ENCODE measurements at regions not wholly inside any gene's neighbourhood (a gene's known extent, or its start where the extent isn't known, plus 50 kb on each side); places are given as distances from the start of the nearest gene placed in this dataset.
"Not testable (repeated sequence)": the region's sequence is repeated elsewhere in the genome, so short reads cannot be mapped to it uniquely, and the experiment has no call there.

DNA sequence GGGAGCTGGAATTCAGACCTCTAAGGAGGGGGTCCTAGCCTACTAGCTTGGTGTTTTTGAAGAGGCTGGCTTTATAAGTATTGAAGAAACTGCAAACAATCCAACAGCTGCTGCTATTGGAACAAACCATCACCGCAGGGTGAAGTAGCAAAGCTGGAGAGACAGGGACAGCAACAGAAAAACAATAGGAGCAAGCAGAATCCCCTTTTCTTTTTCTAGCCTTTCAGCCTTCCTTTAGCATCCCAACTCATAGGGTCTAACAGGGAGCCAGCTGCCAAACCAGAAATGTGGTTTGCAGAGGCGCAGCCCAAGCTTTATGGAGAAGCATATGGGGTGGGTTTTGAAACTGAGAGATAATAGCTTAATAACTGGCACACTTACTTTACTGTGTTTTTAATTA lies 106.2 kb upstream of the CHMP2B start:
- no peak overlapping the region for H3K9ac ChIP-seq (ENCODE audit: low read depth in 1 of 2, low read length in 2 of 2)
- H3K9me3 ChIP-seq (ENCODE audit: control insufficient read depth in 2 of 2, low read length in 2 of 2): no peaks in the 10 kb centered on the region
- no peak overlapping the region for H3K4me3 ChIP-seq (ENCODE audit: low read length in 2 of 2)
- H3K36me3 ChIP-seq (ENCODE audit: control insufficient read depth in 2 of 2, insufficient read depth in 2 of 2, low read length in 2 of 2): no peaks in the 10 kb centered on the region
- H3K27me3 ChIP-seq (ENCODE audit: control insufficient read depth in 2 of 2, insufficient read depth in 2 of 2, low read length in 2 of 2): no peaks in the 10 kb centered on the region
- H3K4me1 ChIP-seq (ENCODE audit: control insufficient read depth in 2 of 2, insufficient read depth in 2 of 2, low read length in 2 of 2): no peaks in the 10 kb centered on the region
- H3K27ac ChIP-seq (ENCODE audit: low read depth in 2 of 2, low read length in 2 of 2): no peak overlapping the region

DNA sequence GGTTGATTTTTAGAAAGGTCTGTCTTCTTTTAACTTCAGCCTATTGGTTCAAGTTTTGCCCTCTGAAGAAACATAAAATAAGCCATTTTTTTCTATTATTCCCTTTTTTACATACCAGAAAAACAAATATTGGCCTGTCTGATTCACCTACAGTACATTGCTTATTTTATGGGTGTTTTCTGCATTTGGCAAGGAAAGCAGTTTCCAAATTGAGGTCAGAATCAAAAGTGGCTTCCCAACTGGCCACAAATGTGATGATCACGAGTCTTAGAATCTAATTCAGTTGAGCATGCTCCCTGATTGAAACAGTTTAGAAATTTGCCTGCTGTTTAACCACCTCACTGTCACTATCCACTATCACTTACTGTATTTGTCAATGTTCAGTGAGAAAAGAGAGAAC lies 106.9 kb upstream of the CHMP2B start:
- Histone ChIP-seq H3K4me3 (ENCODE audit: low read length in 2 of 2) (no peak overlapping the region), H3K27ac (ENCODE audit: low read depth in 2 of 2, low read length in 2 of 2) (no peak overlapping the region), H3K4me1 (ENCODE audit: control insufficient read depth in 2 of 2, insufficient read depth in 2 of 2, low read length in 2 of 2) (no peaks in the 10 kb centered on the region), H3K36me3 (ENCODE audit: control insufficient read depth in 2 of 2, insufficient read depth in 2 of 2, low read length in 2 of 2) (no peaks in the 10 kb centered on the region), H3K9me3 (ENCODE audit: control insufficient read depth in 2 of 2, low read length in 2 of 2) (no peaks in the 10 kb centered on the region), H3K27me3 (ENCODE audit: control insufficient read depth in 2 of 2, insufficient read depth in 2 of 2, low read length in 2 of 2) (no peaks in the 10 kb centered on the region), H3K9ac (ENCODE audit: low read depth in 1 of 2, low read length in 2 of 2) (no peak overlapping the region)

DNA sequence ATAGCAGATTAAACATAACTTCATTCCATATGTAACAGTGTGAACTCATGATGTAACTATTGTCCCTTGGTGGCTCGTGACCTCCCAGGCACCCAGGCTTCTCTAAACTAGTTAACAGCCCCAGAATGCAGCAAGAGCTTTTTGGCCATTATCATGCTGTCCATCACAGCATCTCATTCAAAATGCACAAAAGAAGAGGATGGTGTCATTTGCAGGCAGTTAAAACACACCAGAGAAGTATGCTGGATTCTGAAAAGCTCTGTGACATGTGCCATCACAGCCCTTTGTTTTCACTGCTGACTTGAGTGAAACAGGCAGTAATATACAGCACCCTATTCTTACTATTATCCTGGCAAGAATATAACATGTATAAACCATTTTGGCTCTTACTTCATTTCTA lies 117.6 kb upstream of the CHMP2B start:
- no peak overlapping the region for H3K9ac ChIP-seq (ENCODE audit: low read depth in 1 of 2, low read length in 2 of 2)

DNA sequence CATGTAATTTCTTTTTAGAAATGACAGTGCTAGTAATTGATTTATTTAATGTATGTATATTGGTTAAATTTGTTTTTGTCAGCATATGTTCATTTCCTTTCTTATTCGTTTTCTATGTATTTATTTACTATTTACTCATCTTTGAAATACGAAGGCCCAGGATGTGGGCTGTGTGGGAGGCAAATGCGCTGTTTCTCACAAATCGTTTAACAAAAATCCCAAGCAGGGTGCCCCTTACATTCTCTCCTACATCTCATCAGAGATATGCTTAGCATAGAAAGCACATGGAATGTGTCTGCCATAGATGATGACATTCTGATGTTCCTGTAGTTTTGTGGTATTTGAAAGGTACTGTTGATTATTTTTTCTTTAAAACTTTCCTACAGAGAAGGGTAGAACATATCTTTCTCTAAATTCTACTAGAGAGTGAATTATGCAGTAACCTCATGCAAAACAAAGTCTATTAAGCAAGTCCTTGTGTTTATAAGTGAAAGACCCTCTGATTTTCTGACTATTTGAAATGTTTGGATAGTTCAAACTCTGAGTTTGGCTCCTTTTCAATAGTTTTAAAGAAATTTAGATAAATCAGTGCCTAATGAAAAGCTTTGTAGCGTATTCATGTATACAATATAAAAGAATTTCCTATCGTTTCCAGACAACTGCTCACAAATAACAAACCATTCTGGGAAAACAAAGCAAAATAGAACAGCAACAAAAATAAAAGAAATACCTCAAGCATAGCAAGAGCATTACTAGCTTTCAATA lies 111.1 kb upstream of the VGLL3 start:
- no peaks in the 10 kb centered on the region for H3K27me3 ChIP-seq (ENCODE audit: control insufficient read depth in 2 of 2, insufficient read depth in 2 of 2, low read length in 2 of 2)
- no peak overlapping the region for H3K4me3 ChIP-seq (ENCODE audit: low read length in 2 of 2)
- no peaks in the 10 kb centered on the region for H3K9me3 ChIP-seq (ENCODE audit: control insufficient read depth in 2 of 2, low read length in 2 of 2)
- H3K36me3 ChIP-seq (ENCODE audit: control insufficient read depth in 2 of 2, insufficient read depth in 2 of 2, low read length in 2 of 2): no peaks in the 10 kb centered on the region
- no peak overlapping the region for H3K27ac ChIP-seq (ENCODE audit: low read depth in 2 of 2, low read length in 2 of 2)
- H3K4me1 ChIP-seq (ENCODE audit: control insufficient read depth in 2 of 2, insufficient read depth in 2 of 2, low read length in 2 of 2): no peaks in the 10 kb centered on the region
- no peak overlapping the region for H3K9ac ChIP-seq (ENCODE audit: low read depth in 1 of 2, low read length in 2 of 2)

More for the DNA sequence above, 117.6 kb upstream of the CHMP2B start:
- Histone ChIP-seq H3K4me3 (ENCODE audit: low read length in 2 of 2) (no peak overlapping the region), H3K36me3 (ENCODE audit: control insufficient read depth in 2 of 2, insufficient read depth in 2 of 2, low read length in 2 of 2) (no peaks in the 10 kb centered on the region), H3K9me3 (ENCODE audit: control insufficient read depth in 2 of 2, low read length in 2 of 2) (no peaks in the 10 kb centered on the region), H3K4me1 (ENCODE audit: control insufficient read depth in 2 of 2, insufficient read depth in 2 of 2, low read length in 2 of 2) (no peaks in the 10 kb centered on the region), H3K27ac (ENCODE audit: low read depth in 2 of 2, low read length in 2 of 2) (no peak overlapping the region), H3K27me3 (ENCODE audit: control insufficient read depth in 2 of 2, insufficient read depth in 2 of 2, low read length in 2 of 2) (no peaks in the 10 kb centered on the region)

DNA sequence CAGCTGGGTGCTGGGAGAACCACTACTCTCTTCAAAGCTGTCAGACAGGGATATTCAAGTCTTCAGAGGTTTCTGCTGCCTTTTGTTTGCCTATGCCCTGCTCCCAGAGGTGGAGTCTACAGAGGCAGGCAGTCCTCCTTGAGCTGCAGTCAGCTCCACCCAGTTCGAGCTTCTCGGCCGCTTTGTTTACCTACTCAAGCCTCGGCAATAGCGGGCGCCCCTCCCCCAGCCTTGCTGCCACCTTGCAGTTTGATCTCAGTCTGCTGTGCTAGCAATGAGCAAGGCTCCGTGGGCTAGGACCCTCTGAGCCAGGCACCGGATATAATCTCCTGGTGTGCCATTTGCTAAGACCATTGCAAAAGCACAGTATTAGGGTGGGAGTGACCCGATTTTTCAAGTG lies 106.8 kb upstream of the VGLL3 start:
- H3K36me3 ChIP-seq (ENCODE audit: control insufficient read depth in 2 of 2, insufficient read depth in 2 of 2, low read length in 2 of 2); H3K9ac ChIP-seq (ENCODE audit: low read depth in 1 of 2, low read length in 2 of 2); H3K9me3 ChIP-seq (ENCODE audit: control insufficient read depth in 2 of 2, low read length in 2 of 2); H3K4me1 ChIP-seq (ENCODE audit: control insufficient read depth in 2 of 2, insufficient read depth in 2 of 2, low read length in 2 of 2); H3K27me3 ChIP-seq (ENCODE audit: control insufficient read depth in 2 of 2, insufficient read depth in 2 of 2, low read length in 2 of 2); H3K4me3 ChIP-seq (ENCODE audit: low read length in 2 of 2); H3K27ac ChIP-seq (ENCODE audit: low read depth in 2 of 2, low read length in 2 of 2): not testable (repeated sequence)

DNA sequence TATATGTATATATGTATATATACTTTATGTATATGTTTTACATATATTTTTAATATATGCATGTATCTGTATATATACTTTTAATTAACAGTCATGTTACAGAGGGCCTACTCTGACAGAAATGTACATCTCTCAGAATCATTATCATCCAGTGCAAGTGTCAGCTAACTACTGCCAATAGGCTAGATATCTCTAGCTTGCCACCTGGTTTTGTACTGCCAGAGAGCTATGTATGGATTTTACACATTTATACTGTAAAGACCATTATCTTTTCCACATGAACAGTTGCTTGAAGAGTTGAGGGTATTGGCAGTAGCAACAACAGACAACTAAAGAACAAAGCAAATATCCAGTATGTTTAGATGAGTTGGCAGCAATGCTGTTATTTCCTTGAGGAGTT lies 99.7 kb upstream of the VGLL3 start:
- Histone ChIP-seq H3K9me3 (ENCODE audit: control insufficient read depth in 2 of 2, low read length in 2 of 2) (no peaks in the 10 kb centered on the region), H3K36me3 (ENCODE audit: control insufficient read depth in 2 of 2, insufficient read depth in 2 of 2, low read length in 2 of 2) (no peaks in the 10 kb centered on the region), H3K4me3 (ENCODE audit: low read length in 2 of 2) (no peak overlapping the region), H3K9ac (ENCODE audit: low read depth in 1 of 2, low read length in 2 of 2) (no peak overlapping the region), H3K4me1 (ENCODE audit: control insufficient read depth in 2 of 2, insufficient read depth in 2 of 2, low read length in 2 of 2) (no peaks in the 10 kb centered on the region), H3K27me3 (ENCODE audit: control insufficient read depth in 2 of 2, insufficient read depth in 2 of 2, low read length in 2 of 2) (no peaks in the 10 kb centered on the region), H3K27ac (ENCODE audit: low read depth in 2 of 2, low read length in 2 of 2) (no peak overlapping the region)

DNA sequence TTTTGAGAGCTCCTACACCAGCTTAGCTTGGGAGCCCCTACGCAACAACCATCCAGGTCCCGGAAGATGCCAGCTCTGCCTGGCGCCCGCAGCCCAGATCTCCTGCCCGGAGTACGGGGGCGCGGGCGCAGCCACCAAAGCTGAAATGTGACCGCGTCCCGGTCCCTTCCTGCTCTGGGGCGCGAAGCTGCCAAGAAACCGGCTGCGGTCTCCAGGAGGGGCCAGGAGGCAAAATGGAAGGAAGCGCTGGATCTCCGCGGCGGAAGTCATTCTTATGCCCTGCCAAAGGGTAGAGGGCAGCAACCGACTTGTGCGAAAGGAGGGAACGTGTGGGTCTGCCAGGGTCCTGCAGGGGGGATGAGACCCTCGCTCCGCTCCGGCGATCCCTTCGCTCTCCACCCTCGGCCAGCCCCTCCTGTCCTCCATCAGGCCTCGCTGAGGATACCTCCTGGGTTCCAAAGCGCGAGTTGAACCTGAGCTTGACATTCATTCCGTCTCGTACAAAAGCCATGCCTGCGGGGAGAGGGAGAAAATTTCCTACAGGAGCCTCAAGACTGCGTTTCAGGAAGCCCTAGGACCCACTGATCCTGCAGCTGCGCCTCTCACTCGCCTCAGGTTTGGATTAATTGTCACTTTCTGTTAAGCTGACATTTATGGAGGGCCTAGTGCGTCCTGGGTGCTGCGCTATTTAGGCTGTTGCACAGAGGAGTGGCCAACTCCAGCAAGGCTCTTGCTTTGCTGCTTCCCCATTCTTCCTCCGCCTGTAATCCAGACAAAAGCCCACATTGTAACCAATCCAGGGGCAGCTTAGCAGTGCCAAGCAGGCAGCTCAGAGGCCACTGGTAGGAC lies 98.3 kb upstream of the VGLL3 start:
- no peaks in the 10 kb centered on the region for H3K9me3 ChIP-seq (ENCODE audit: control insufficient read depth in 2 of 2, low read length in 2 of 2)
- H3K27me3 ChIP-seq (ENCODE audit: control insufficient read depth in 2 of 2, insufficient read depth in 2 of 2, low read length in 2 of 2): no peaks in the 10 kb centered on the region
- H3K9ac ChIP-seq (ENCODE audit: low read depth in 1 of 2, low read length in 2 of 2): peak overlapping the region; percentile 38 to 74
- peak overlapping the region; percentile 65 to 70 for H3K27ac ChIP-seq (ENCODE audit: low read depth in 2 of 2, low read length in 2 of 2)
- peak overlapping the region; percentile 77 for H3K4me3 ChIP-seq (ENCODE audit: low read length in 2 of 2)
- no peaks in the 10 kb centered on the region for H3K4me1 ChIP-seq (ENCODE audit: control insufficient read depth in 2 of 2, insufficient read depth in 2 of 2, low read length in 2 of 2)
- no peaks in the 10 kb centered on the region for H3K36me3 ChIP-seq (ENCODE audit: control insufficient read depth in 2 of 2, insufficient read depth in 2 of 2, low read length in 2 of 2)

DNA sequence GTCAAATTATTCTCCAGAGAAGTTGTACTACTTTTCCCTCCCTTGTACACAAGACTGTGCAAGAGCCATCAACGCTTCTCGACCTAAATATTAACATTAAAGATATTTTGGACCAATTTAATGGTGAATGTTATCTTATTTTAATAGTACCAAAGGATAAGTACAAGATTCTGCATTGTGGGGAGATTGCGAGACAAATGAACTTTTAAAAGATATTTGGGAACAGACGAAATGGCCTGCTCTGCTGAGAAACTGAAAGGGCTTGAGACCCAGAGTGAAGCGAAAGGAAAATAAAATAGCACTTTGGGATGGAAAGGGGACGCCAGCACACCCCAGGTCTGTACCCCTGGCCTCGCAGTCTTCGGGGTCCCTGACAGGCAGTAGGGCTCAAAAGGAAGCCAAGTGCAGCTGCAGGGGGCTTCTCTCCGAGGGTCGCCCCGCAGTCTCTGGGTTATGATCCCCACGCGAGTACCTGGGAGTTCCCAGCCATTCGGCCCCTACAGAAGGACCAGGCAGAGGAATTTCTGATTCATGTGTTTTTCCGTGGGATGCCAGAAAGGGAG lies 97.6 kb upstream of the VGLL3 start:
- H3K4me1 ChIP-seq (ENCODE audit: control insufficient read depth in 2 of 2, insufficient read depth in 2 of 2, low read length in 2 of 2): no peaks in the 10 kb centered on the region
- H3K9me3 ChIP-seq (ENCODE audit: control insufficient read depth in 2 of 2, low read length in 2 of 2): no peaks in the 10 kb centered on the region
- H3K27me3 ChIP-seq (ENCODE audit: control insufficient read depth in 2 of 2, insufficient read depth in 2 of 2, low read length in 2 of 2): no peaks in the 10 kb centered on the region
- H3K36me3 ChIP-seq (ENCODE audit: control insufficient read depth in 2 of 2, insufficient read depth in 2 of 2, low read length in 2 of 2): no peaks in the 10 kb centered on the region
- peak overlapping the region; percentile 65 to 70 for H3K27ac ChIP-seq (ENCODE audit: low read depth in 2 of 2, low read length in 2 of 2)
- H3K9ac ChIP-seq (ENCODE audit: low read depth in 1 of 2, low read length in 2 of 2): peak overlapping the region; percentile 38 to 74
- H3K4me3 ChIP-seq (ENCODE audit: low read length in 2 of 2): peak overlapping the region; percentile 77

DNA sequence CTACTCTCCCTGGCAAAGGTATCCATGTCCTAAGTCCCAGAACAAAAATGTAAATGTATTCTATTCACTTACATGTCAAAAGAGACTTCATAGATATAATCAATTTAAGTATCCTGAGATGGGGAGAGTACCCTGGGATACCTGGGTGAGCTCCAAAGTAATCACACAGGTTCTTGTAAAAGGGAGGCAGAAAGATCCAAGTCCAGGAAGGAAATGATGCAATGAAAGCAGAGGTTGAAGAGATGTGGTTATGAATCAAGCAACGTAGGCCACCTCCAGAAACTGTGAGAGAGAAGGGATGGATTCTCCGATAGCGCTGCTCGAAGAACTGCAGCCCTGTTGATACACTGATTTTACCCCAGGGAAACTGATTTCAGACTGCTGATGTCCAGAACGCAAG lies 93.9 kb upstream of the VGLL3 start:
- H3K9me3 ChIP-seq (ENCODE audit: control insufficient read depth in 2 of 2, low read length in 2 of 2): no peaks in the 10 kb centered on the region
- H3K27ac ChIP-seq (ENCODE audit: low read depth in 2 of 2, low read length in 2 of 2): no peak overlapping the region
- H3K36me3 ChIP-seq (ENCODE audit: control insufficient read depth in 2 of 2, insufficient read depth in 2 of 2, low read length in 2 of 2): no peaks in the 10 kb centered on the region
- H3K9ac ChIP-seq (ENCODE audit: low read depth in 1 of 2, low read length in 2 of 2): no peak overlapping the region
- H3K27me3 ChIP-seq (ENCODE audit: control insufficient read depth in 2 of 2, insufficient read depth in 2 of 2, low read length in 2 of 2): no peaks in the 10 kb centered on the region
- no peak overlapping the region for H3K4me3 ChIP-seq (ENCODE audit: low read length in 2 of 2)
- H3K4me1 ChIP-seq (ENCODE audit: control insufficient read depth in 2 of 2, insufficient read depth in 2 of 2, low read length in 2 of 2): no peaks in the 10 kb centered on the region

DNA sequence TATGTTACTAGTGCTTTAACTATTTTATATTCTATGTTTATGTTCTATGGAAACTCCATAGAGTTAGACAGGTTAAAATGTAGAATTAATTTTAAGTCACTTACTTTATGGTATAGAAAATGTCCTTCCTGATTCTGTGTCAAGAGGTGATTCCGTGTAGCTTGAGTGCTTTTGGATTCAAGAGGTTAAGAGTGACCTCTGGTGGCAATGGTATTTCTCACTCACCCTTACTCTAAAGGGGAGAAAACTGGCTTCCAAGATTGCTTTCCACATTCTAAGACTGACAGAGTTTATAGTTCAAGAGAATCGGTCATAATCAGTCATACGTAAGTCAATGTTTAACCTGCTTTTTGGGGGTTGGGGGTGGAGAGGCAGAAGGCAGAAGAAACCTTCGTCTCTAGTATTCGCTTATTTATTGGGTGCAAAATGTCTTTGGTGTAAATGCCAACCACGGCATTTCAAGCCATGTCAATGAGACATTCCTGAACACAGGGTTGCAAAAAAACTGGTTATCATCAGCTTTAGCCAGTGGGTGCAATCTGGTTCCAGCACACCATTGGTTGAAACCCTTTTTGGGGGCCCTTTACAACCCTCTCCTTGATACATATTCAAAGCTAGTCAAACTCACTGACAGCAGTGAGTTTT lies 92.0 kb upstream of the VGLL3 start:
- H3K9ac ChIP-seq (ENCODE audit: low read depth in 1 of 2, low read length in 2 of 2): no peak overlapping the region
- H3K4me3 ChIP-seq (ENCODE audit: low read length in 2 of 2): no peak overlapping the region
- H3K36me3 ChIP-seq (ENCODE audit: control insufficient read depth in 2 of 2, insufficient read depth in 2 of 2, low read length in 2 of 2): no peaks in the 10 kb centered on the region
- no peaks in the 10 kb centered on the region for H3K9me3 ChIP-seq (ENCODE audit: control insufficient read depth in 2 of 2, low read length in 2 of 2)
- no peaks in the 10 kb centered on the region for H3K4me1 ChIP-seq (ENCODE audit: control insufficient read depth in 2 of 2, insufficient read depth in 2 of 2, low read length in 2 of 2)
- H3K27me3 ChIP-seq (ENCODE audit: control insufficient read depth in 2 of 2, insufficient read depth in 2 of 2, low read length in 2 of 2): no peaks in the 10 kb centered on the region
- H3K27ac ChIP-seq (ENCODE audit: low read depth in 2 of 2, low read length in 2 of 2): no peak overlapping the region

All from mucosa of rectum (tissue), 2 donors.